ENCODE measurements at regions not wholly inside any gene's neighbourhood (a gene's known extent, or its start where the extent isn't known, plus 50 kb on each side); places are given as distances from the start of the nearest gene placed in this dataset.

- in situ Hi-C loops (cut with MboI; ENCODE audit: low sequenced_read_pairs) = no loop called here
- DNase-seq (ENCODE audit: low spot score in 2 of 2) = no peak
- H3K9me3 ChIP-seq = peaks cover 5% of the 10 kb centered on the region
- H3K4me1 ChIP-seq = no peaks in the 10 kb centered on the region
- H3K4me3 ChIP-seq = no peak overlapping the region
- no peaks in the 10 kb centered on the region for H3K27me3 ChIP-seq (ENCODE audit: low read depth)
- H3K36me3 ChIP-seq (replicated peaks) = no peaks in the 10 kb centered on the region
These were observed 56.7 kb upstream of the LINC01488 start for GRCh38 chr11:69424748-69425147.

DNA sequence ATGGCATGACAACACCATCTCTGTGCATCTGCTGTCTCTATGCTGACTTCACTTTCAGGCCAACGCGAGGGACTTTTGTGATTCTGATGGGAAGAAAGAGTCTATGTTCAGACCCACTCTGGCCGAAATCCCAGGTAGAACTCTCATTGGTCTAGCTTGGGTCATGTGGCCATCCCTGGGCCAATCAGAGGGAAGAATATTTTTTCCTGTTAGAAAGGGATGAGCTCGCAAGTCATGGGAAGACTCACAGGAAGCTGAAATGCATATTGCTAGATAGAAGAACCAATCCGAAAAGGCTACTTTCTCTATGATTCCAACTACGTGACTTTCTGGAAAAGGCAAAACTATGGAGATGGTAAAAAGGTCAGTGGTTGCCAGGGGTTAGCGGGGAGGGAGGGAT lies 56.0 kb upstream of the LINC01488 start:
- H3K36me3 ChIP-seq (replicated peaks) = no peaks in the 10 kb centered on the region
- no peaks in the 10 kb centered on the region for H3K4me1 ChIP-seq
- peaks cover 5% of the 10 kb centered on the region for H3K9me3 ChIP-seq
- in situ Hi-C loops (cut with MboI; ENCODE audit: low sequenced_read_pairs) = no loop called here
- no peak for DNase-seq (ENCODE audit: low spot score in 2 of 2)
- no peaks in the 10 kb centered on the region for H3K27me3 ChIP-seq (ENCODE audit: low read depth)
- no peak overlapping the region for H3K4me3 ChIP-seq

GRCh38 chr11:69425895-69426544 lies 55.4 kb upstream of the LINC01488 start:
- peaks cover 5% of the 10 kb centered on the region for H3K9me3 ChIP-seq
- no peaks in the 10 kb centered on the region for H3K27me3 ChIP-seq (ENCODE audit: low read depth)
- no peak overlapping the region for H3K4me3 ChIP-seq
- no peak for DNase-seq (ENCODE audit: low spot score in 2 of 2)
- H3K4me1 ChIP-seq = no peaks in the 10 kb centered on the region
- in situ Hi-C loops (cut with MboI; ENCODE audit: low sequenced_read_pairs) = no loop called here
- no peaks in the 10 kb centered on the region for H3K36me3 ChIP-seq (replicated peaks)

DNA sequence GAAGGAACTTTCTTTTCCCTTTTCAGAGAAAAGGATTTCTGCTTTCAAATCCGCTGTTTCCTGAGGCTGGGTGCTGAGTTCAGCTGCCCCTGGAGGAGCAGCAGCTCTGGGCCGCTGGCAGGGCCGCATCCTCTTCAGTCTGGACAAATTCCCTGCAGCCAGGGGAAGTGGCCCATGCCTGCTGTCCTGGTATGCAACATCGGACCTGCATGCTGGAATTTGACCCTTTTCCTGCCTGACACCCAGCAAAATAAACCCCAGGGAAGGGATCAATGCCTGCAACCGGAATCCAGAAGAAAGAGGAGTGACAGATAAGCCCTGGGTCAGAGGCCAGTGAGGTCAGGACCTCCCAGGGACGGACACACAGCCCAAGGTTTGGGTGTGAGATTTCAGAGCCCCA lies 54.1 kb upstream of the LINC01488 start:
- in situ Hi-C loops (cut with MboI; ENCODE audit: low sequenced_read_pairs) = no loop called here
- H3K27me3 ChIP-seq (ENCODE audit: low read depth) = no peaks in the 10 kb centered on the region
- H3K9me3 ChIP-seq = peaks cover 5% of the 10 kb centered on the region
- no peak for DNase-seq (ENCODE audit: low spot score in 2 of 2)
- no peak overlapping the region for H3K4me3 ChIP-seq
- H3K4me1 ChIP-seq = no peaks in the 10 kb centered on the region
- H3K36me3 ChIP-seq (replicated peaks) = no peaks in the 10 kb centered on the region

DNA sequence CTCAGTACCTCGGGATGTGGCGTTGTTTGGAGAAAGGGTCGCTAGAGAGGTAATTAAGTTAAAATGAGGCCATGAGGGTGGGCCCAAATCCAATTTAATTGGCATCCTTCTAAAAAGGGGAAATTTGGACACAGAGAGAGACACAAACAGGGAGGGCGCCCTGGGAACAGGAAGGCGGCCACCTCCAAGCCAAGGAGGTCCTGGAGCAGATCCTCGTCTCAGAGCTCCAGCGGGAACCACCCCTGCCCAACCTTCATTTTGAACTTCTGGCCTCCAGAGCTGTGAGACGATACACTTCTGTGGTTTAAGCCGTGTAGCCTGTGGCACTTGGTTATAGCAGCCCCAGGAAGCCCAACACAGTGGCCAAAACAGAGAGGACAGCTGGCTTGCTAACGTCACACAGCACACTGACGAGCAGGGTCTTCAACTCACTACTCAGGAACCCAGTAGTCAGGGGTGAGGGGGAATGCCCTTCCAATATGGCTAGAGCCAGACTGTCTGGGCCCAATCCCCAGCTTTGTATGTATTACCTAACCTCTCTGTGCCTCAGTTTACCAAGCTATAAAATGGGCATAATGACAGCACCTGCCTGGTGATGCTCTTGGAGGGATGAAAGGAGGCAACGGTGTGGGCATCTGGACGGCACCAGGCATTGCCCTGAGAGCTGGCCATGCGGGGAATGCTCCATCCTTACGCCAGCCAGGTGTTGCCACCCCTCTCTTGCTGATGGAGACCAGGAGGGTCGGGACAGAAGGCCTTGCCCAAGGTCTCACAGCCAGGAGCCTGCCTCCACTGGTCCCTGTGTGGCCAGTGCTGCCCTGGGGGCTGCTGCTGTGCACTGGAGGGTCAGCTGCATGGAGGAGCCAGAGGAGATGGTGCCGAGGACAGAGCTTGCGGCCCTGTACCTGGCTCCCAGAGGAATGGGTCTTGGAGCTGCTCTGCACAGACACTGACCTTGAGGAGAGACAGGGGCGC lies 53.3 kb upstream of the LINC01488 start:
- Histone ChIP-seq H3K36me3 (replicated peaks) (no peaks in the 10 kb centered on the region), H3K9me3 (peaks cover 5% of the 10 kb centered on the region), H3K4me1 (no peaks in the 10 kb centered on the region), H3K4me3 (no peak overlapping the region), H3K27me3 (ENCODE audit: low read depth) (no peaks in the 10 kb centered on the region)
- in situ Hi-C loops (cut with MboI; ENCODE audit: low sequenced_read_pairs) = no loop called here
- no peak for DNase-seq (ENCODE audit: low spot score in 2 of 2)

DNA sequence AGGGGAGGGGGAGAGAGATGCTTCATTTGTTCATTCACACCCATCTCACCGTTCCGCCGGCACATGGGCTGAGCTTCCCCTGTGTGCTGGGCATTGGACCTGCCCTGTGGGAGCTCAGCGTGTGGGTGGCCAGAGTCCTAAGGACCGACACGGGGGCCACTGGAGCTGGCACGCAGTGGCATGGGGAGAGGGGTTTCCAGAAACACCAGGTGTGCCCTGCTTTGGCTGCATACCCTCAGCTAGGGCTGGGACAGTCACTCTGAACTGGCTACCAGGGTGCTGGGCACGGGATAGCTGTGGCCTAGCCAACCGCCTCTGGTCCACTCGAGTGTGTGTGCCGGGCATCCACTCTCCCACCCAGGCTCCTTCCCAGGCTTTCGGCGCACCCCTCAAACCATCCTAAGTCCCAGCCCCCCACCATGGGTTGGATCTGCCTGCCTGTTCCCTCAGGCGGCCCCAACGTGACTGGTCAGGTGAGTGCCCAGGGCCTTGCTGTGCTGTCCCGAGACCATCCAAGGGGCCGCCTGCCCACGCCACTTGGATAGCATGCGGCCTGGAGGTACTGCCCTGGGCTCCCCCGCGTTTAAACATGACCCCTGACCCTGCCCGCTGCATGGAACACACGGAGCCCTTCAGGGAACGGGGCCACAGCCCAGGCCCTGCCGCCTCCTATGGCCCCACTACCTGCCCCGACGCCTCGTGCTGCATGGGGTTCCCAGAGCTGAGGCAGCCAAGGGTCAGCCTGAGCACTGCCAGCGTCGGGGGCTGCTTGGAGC lies 51.6 kb upstream of the LINC01488 start:
- H3K4me3 ChIP-seq = no peak overlapping the region
- in situ Hi-C loops (cut with MboI; ENCODE audit: low sequenced_read_pairs) = no loop called here

DNA sequence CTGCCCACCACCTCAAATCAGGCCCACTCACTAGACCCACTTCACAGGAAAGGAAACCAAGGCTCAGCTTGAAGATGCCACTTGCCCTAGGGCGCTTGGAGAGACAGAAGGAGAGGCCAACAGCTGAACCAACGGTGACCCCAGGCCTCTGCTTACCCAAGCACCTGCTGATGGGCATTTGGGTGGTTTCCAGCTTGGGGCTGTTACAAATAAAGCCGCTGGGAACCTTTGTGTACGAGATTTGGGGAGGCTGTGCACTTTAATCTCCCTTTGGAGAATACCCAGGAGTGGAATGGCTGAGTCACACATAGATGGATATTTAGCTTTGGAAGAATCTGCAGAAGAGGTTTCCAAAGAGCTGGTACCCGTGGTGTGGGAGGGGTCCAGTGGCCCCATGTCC lies 50.9 kb upstream of the LINC01488 start:
- Histone ChIP-seq H3K27me3 (ENCODE audit: low read depth) (no peaks in the 10 kb centered on the region), H3K36me3 (replicated peaks) (no peaks in the 10 kb centered on the region), H3K9me3 (no peaks in the 10 kb centered on the region), H3K4me3 (no peak overlapping the region), H3K4me1 (peaks cover 5% of the 10 kb centered on the region)
- in situ Hi-C loops (cut with MboI; ENCODE audit: low sequenced_read_pairs) = no loop called here
- no peak for DNase-seq (ENCODE audit: low spot score in 2 of 2)

More for the DNA sequence above, 51.6 kb upstream of the LINC01488 start:
- no peaks in the 10 kb centered on the region for H3K27me3 ChIP-seq (ENCODE audit: low read depth)
- H3K9me3 ChIP-seq = no peaks in the 10 kb centered on the region
- no peaks in the 10 kb centered on the region for H3K4me1 ChIP-seq
- no peak for DNase-seq (ENCODE audit: low spot score in 2 of 2)
- H3K36me3 ChIP-seq (replicated peaks) = no peaks in the 10 kb centered on the region

GRCh38 chr11:69431136-69431535 lies 50.3 kb upstream of the LINC01488 start:
- no peaks in the 10 kb centered on the region for H3K9me3 ChIP-seq
- no peak for DNase-seq (ENCODE audit: low spot score in 2 of 2)
- in situ Hi-C loops (cut with MboI; ENCODE audit: low sequenced_read_pairs) = no loop called here
- no peaks in the 10 kb centered on the region for H3K36me3 ChIP-seq (replicated peaks)
- no peaks in the 10 kb centered on the region for H3K27me3 ChIP-seq (ENCODE audit: low read depth)
- peaks cover 10% of the 10 kb centered on the region for H3K4me1 ChIP-seq
- no peak overlapping the region for H3K4me3 ChIP-seq
